K562 (cell line): ENCODE measurements at regions not wholly inside any gene's neighbourhood (a gene's known extent, or its start where the extent isn't known, plus 50 kb on each side); places are given as distances from the start of the nearest gene placed in this dataset.

Experiments used
- ATAC-seq: fragments of 200-7000 bp; cut with Tn5 transposase; 3 replicates; pipeline ENCODE4 v1.9.1; 2020; ENCODE audit warnings: moderate library complexity
- BruUV-seq: library from RNA; stranded (reverse); fragments of 400-500 nt; replicated peaks from 2 replicates; lab custom pipeline; 2021; lab: Mats Ljungman, UMichigan
- CTCF ChIA-PET: fragments of 300-600 bp; formaldehyde crosslinking; extraction: SDS; loops from one replicate; lab custom pipeline; 2021; ENCODE audit warnings: low intra/inter-chr PET ratio; lab: Yijun Ruan, JAX
- POLR2A ChIA-PET: fragments of 300-600, 350-650 bp; sonication (Branson Sonifier 250); formaldehyde crosslinking; extraction: SDS; loops from one replicate; lab custom pipeline; 2021; ENCODE audit warnings: antibody characterized with exemption, inconsistent platforms; lab: Yijun Ruan, JAX
- DNase-seq, 4 experiments: peaks; one replicate each; pipeline versions ENCODE4 v3.0.0 to v3.0.0-alpha.2; 2011 to 2018; ENCODE audit warnings: low spot score in 3 of 4, mixed read lengths in 3 of 4; ENCODE audit errors: extremely low read depth in 1 of 4
- FAIRE-seq: peaks from 2 replicates; lab custom pipeline; 2011; peaks lifted over from hg19 to GRCh38; lab: Jason Lieb, UNC
- H2AFZ ChIP-seq: 2 replicates; pipeline ENCODE4 v1.6.0; 2011; ENCODE audit warnings: low read depth, low read length, control low read depth, inconsistent platforms
- H3K27ac ChIP-seq: fragments of 200-600 bp; 3 replicates; pipeline ENCODE4 v1.8.0; 2011; ENCODE audit warnings: low read depth, mild to moderate bottlenecking, control low read depth, inconsistent platforms, low read length, moderate library complexity, mixed read lengths; ENCODE audit errors: extremely low read depth
- H3K27me3 ChIP-seq, 2 experiments: fragments of 300-600 bp in 1 of 2; 2 replicates in 1 of 2; 3 replicates in 1 of 2; pipeline versions ENCODE4 v1.6.0 to v1.8.0; 2011; ENCODE audit warnings: inconsistent platforms in 2 of 2, low read length in 2 of 2, mild to moderate bottlenecking in 1 of 2, mixed read lengths in 1 of 2, moderate library complexity in 1 of 2; ENCODE audit not compliant: control insufficient read depth in 2 of 2, insufficient read depth in 2 of 2
- H3K36me3 ChIP-seq: fragments of 300-600 bp; 3 replicates; pipeline ENCODE4 v1.8.0; 2011; ENCODE audit warnings: mild to moderate bottlenecking, low read length, inconsistent platforms; ENCODE audit not compliant: control insufficient read depth, insufficient read depth
- H3K4me1 ChIP-seq, 2 experiments: fragments of 200-600 bp in 1 of 2; replicated peaks in 1 of 2; 2 replicates in 1 of 2; 3 replicates in 1 of 2; pipeline versions ENCODE4 v1.5.1 to v1.8.0; 2011; ENCODE audit warnings: inconsistent platforms in 2 of 2, low read length in 2 of 2, mild to moderate bottlenecking in 1 of 2, mixed read lengths in 1 of 2, moderate library complexity in 1 of 2; ENCODE audit not compliant: control insufficient read depth in 2 of 2, insufficient read depth in 2 of 2
- H3K4me2 ChIP-seq: 2 replicates; pipeline ENCODE4 v1.6.1; 2011; ENCODE audit warnings: low read length, control low read depth, inconsistent platforms, mixed read lengths; ENCODE audit not compliant: insufficient read depth
- H3K4me3 ChIP-seq: fragments of 200-600 bp; sonication (generic), shearing (Covaris generic); 2 replicates; pipeline ENCODE4 v1.5.1; 2016; ENCODE audit warnings: control low read depth, inconsistent platforms
- H3K79me2 ChIP-seq: fragments of 200-600 bp; 3 replicates; pipeline ENCODE4 v1.8.0; 2011; ENCODE audit warnings: low read length, inconsistent platforms; ENCODE audit not compliant: control insufficient read depth, insufficient read depth
- H3K9ac ChIP-seq, 2 experiments: 2 replicates each; pipeline versions ENCODE4 v1.6.0 to v1.6.1; 2011; ENCODE audit warnings: low read depth in 2 of 2, low read length in 2 of 2, control low read depth in 1 of 2, inconsistent platforms in 1 of 2, mild to moderate bottlenecking in 1 of 2, mixed read lengths in 1 of 2; ENCODE audit not compliant: insufficient read depth in 1 of 2
- H3K9me1 ChIP-seq: one replicate; pipeline ENCODE4 v1.6.0; 2011; ENCODE audit warnings: inconsistent platforms, mild to moderate bottlenecking, low read length, moderate library complexity; ENCODE audit not compliant: control insufficient read depth, insufficient read depth
- H3K9me3 ChIP-seq: replicated peaks from 2 replicates; pipeline ENCODE4 v1.5.1; 2011; ENCODE audit warnings: low read depth, low read length, inconsistent platforms; ENCODE audit not compliant: control insufficient read depth, insufficient read depth
- H4K20me1 ChIP-seq: replicated peaks from 2 replicates; pipeline ENCODE4 v1.6.1; 2011; ENCODE audit warnings: low read length, inconsistent platforms, mixed read lengths; ENCODE audit not compliant: control insufficient read depth, insufficient read depth
- ETV1 ChIP-seq: fragments of 450-650 bp; conservative IDR thresholded peaks from 2 replicates; pipeline ENCODE4 v1.6.1; 2016; ENCODE audit warnings: missing genetic modification characterization, control low read depth, low read depth, missing compliant biosample characterization
- JUNB ChIP-seq: fragments of 450-650 bp; formaldehyde crosslinking; conservative IDR thresholded peaks from 2 replicates; pipeline ENCODE4 v1.4.0; 2020; ENCODE audit warnings: mild to moderate bottlenecking
- MED1 ChIP-seq: sonication (generic); formaldehyde crosslinking; IDR thresholded peaks from 2 replicates; pipeline ENCODE4 v1.8.1; 2023; ENCODE audit warnings: missing genetic modification reagents, borderline replicate concordance
- NEUROD1 ChIP-seq: fragments of 150-350 bp; IDR thresholded peaks from 2 replicates; pipeline ENCODE4 v1.6.1; 2014; ENCODE audit warnings: borderline replicate concordance, low read length, low read depth; ENCODE audit not compliant: partially characterized antibody
- RFX1 ChIP-seq: fragments of 450-650 bp; IDR thresholded peaks from 2 replicates; pipeline ENCODE4 v1.6.1; 2016; ENCODE audit warnings: mild to moderate bottlenecking, moderate library complexity
- TBP ChIP-seq: optimal IDR thresholded peaks from 2 replicates; pipeline ENCODE3; 2011; ENCODE audit warnings: low read depth, low read length, improper control_type of control experiment
- THRAP3 ChIP-seq: fragments of 450-650 bp; IDR thresholded peaks from 2 replicates; pipeline ENCODE4 v1.6.1; 2016; ENCODE audit warnings: mild to moderate bottlenecking, inconsistent platforms, borderline replicate concordance
- ZNF77 ChIP-seq: fragments of 250-450 bp; sonication (Bioruptor Pico); IDR thresholded peaks from 2 replicates; pipeline ENCODE4 v1.5.0; 2020
- WGBS: fragments of 100-300 bp; shearing (Covaris generic); methylation state at CpG from one replicate; pipeline ENCODE4 v1.1.6; 2016; ENCODE audit warnings: low coverage, mixed read lengths; ENCODE audit not compliant: insufficient coverage; ENCODE audit errors: missing lambda C conversion rate; 5-methylcytosine and 5-hydroxymethylcytosine counted together
- in situ Hi-C: fragments of 300-500 bp; cut with MboI; formaldehyde crosslinking; loops from 4 replicates; pipeline ENCODE4 v1.15.0; 2018; ENCODE audit warnings: inconsistent platforms, mixed read lengths
- intact Hi-C: fragments of 100-400 bp; cut with micrococcal nuclease; formaldehyde crosslinking; loops from 2 replicates; pipeline ENCODE4 v1.14.2; 2022
- TF ChIP-seq, protein P1 (sequence below): fragments of 450-650 bp; IDR thresholded peaks from 2 replicates; pipeline ENCODE4 v1.6.1; 2016
- TF ChIP-seq, protein P2 (sequence below), 2 experiments: fragments of 150-350 bp in 1 of 2; IDR thresholded peaks; 2 replicates each; pipeline ENCODE4 v1.6.1; 2012 to 2016; ENCODE audit warnings: low read depth in 2 of 2, low read length in 2 of 2, mild to moderate bottlenecking in 1 of 2, moderate library complexity in 1 of 2
- TF ChIP-seq, protein P3 (sequence below): fragments of 250-450 bp; sonication (Bioruptor Pico); IDR thresholded peaks from 2 replicates; pipeline ENCODE4 v1.5.0; 2020; ENCODE audit warnings: mild to moderate bottlenecking, borderline replicate concordance

DNA sequence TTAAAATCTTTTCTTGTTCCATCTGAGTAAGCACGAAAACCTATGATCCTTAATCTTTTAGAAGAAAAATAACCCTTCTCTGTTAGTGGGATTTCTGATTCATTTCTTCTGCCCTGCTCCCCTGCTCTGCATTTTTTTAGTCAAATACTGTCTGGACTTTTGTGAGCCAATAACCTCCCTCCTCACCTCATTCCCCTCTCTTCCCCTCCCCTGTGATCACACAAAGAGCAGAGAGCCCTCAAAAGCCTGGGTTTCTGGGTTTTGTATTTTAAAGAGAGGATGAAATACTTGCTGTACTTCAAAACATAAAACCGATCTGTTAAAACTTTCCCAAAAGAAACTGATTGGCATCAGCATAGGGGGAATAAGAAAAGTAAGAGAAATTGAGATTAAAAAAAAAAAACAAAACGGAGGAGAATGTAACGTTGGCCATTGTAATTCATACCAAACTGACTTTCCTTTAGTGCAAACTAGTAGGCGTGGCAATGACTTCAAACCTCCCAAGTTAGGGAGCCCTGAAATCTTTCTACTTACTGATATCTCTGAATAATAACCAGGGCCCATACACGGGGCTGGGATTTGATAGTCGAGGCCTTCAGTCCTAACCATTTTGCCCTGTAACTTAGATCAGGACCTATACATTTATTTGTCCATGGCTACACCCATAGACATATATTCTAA, 232.9 kb downstream of the TM9SF2 start:
- CTCF ChIA-PET = no interaction called here
- intact Hi-C loops = no loop called here
- TF ChIP-seq ETV1 (no peak), MED1 (CRISPR knock-in tag) (no peak), JUNB (CRISPR knock-in tag) (no peak), TBP (no peak), THRAP3 (no peak), ZNF77 (CRISPR knock-in tag) (no peak), RFX1 (no peak), NEUROD1 (no peak)
- TF ChIP-seq, protein P1, sequence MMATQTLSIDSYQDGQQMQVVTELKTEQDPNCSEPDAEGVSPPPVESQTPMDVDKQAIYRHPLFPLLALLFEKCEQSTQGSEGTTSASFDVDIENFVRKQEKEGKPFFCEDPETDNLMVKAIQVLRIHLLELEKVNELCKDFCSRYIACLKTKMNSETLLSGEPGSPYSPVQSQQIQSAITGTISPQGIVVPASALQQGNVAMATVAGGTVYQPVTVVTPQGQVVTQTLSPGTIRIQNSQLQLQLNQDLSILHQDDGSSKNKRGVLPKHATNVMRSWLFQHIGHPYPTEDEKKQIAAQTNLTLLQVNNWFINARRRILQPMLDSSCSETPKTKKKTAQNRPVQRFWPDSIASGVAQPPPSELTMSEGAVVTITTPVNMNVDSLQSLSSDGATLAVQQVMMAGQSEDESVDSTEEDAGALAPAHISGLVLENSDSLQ = no peak
- TF ChIP-seq, protein P2, sequence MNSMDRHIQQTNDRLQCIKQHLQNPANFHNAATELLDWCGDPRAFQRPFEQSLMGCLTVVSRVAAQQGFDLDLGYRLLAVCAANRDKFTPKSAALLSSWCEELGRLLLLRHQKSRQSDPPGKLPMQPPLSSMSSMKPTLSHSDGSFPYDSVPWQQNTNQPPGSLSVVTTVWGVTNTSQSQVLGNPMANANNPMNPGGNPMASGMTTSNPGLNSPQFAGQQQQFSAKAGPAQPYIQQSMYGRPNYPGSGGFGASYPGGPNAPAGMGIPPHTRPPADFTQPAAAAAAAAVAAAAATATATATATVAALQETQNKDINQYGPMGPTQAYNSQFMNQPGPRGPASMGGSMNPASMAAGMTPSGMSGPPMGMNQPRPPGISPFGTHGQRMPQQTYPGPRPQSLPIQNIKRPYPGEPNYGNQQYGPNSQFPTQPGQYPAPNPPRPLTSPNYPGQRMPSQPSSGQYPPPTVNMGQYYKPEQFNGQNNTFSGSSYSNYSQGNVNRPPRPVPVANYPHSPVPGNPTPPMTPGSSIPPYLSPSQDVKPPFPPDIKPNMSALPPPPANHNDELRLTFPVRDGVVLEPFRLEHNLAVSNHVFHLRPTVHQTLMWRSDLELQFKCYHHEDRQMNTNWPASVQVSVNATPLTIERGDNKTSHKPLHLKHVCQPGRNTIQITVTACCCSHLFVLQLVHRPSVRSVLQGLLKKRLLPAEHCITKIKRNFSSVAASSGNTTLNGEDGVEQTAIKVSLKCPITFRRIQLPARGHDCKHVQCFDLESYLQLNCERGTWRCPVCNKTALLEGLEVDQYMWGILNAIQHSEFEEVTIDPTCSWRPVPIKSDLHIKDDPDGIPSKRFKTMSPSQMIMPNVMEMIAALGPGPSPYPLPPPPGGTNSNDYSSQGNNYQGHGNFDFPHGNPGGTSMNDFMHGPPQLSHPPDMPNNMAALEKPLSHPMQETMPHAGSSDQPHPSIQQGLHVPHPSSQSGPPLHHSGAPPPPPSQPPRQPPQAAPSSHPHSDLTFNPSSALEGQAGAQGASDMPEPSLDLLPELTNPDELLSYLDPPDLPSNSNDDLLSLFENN (IDR thresholded peaks at IDR 0.05; ENCODE audit: low read depth in 2 of 2, low read length in 2 of 2) = no peak
- TF ChIP-seq, protein P3, sequence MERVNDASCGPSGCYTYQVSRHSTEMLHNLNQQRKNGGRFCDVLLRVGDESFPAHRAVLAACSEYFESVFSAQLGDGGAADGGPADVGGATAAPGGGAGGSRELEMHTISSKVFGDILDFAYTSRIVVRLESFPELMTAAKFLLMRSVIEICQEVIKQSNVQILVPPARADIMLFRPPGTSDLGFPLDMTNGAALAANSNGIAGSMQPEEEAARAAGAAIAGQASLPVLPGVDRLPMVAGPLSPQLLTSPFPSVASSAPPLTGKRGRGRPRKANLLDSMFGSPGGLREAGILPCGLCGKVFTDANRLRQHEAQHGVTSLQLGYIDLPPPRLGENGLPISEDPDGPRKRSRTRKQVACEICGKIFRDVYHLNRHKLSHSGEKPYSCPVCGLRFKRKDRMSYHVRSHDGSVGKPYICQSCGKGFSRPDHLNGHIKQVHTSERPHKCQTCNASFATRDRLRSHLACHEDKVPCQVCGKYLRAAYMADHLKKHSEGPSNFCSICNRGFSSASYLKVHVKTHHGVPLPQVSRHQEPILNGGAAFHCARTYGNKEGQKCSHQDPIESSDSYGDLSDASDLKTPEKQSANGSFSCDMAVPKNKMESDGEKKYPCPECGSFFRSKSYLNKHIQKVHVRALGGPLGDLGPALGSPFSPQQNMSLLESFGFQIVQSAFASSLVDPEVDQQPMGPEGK (CRISPR knock-in tag) = no peak
- TF ChIP-seq, all 486 proteins: peak for 0
- Histone ChIP-seq H3K4me1 (peaks cover 0 to 3% of the 10 kb centered on the region in 2 experiments; a peak in 1 of 5 replicates), H3K27me3 (peaks cover 0 to 21% of the 10 kb centered on the region in 2 experiments; a peak in 2 of 5 replicates), H3K9me1 (no peaks in the 10 kb centered on the region), H3K36me3 (no peaks in the 10 kb centered on the region), H3K27ac (no peak overlapping the region), H3K4me2 (no peak overlapping the region), H3K9ac (no peak overlapping the region), H3K4me3 (no peak overlapping the region), H2AFZ (no peak overlapping the region), H3K79me2 (no peaks in the 10 kb centered on the region), H3K9me3 (no peaks in the 10 kb centered on the region), H4K20me1 (peaks cover 4% of the 10 kb centered on the region)
- DNase-seq (no peak), ATAC-seq (no peak), FAIRE-seq (no peak)
- 0% methylated on average over 7 of the region's 7 CpGs for WGBS
- POLR2A ChIA-PET = no interaction called here
- no TSS peak for BruUV-seq
- in situ Hi-C loops = no loop called here
